GM19328 (cell line): ENCODE measurements at regions not wholly inside any gene's neighbourhood (a gene's known extent, or its start where the extent isn't known, plus 50 kb on each side); places are given as distances from the start of the nearest gene placed in this dataset.

ENCODE experiments used
- ATAC-seq: cut with Tn5 transposase; IDR thresholded peaks from one replicate; pipeline ENCODE4 v1.9.1; 2021; ENCODE audit warnings: mild to moderate bottlenecking, moderate library complexity; ENCODE audit not compliant: unreplicated experiment

GRCh38 chr15:85976102-85976501 lies 103.6 kb upstream of the AGBL1 start:
- ATAC-seq: no peak

GRCh38 chr15:85976986-85977385 lies 102.7 kb upstream of the AGBL1 start:
- ATAC-seq: no peak

GRCh38 chr15:85977586-85977985 lies 102.1 kb upstream of the AGBL1 start:
- no peak for ATAC-seq

GRCh38 chr15:85979929-85980328 lies 99.7 kb upstream of the AGBL1 start:
- no peak for ATAC-seq

GRCh38 chr15:85980946-85981345 lies 98.7 kb upstream of the AGBL1 start:
- ATAC-seq: no peak

GRCh38 chr15:85984241-85984640 lies 95.4 kb upstream of the AGBL1 start:
- no peak for ATAC-seq

- ATAC-seq: no peak
These were observed 93.6 kb upstream of the AGBL1 start for GRCh38 chr15:85986116-85986515.

- no peak for ATAC-seq
These were observed 92.9 kb upstream of the AGBL1 start for GRCh38 chr15:85986741-85987140.

GRCh38 chr15:85988741-85989140 lies 90.9 kb upstream of the AGBL1 start:
- no peak for ATAC-seq

GRCh38 chr15:85992224-85992623 lies 87.4 kb upstream of the AGBL1 start:
- no peak for ATAC-seq

- ATAC-seq: no peak
These were observed 86.6 kb upstream of the AGBL1 start for GRCh38 chr15:85993116-85993515.

GRCh38 chr15:85997618-85998017 lies 82.1 kb upstream of the AGBL1 start:
- no peak for ATAC-seq

GRCh38 chr15:85999658-86000057 lies 80.0 kb upstream of the AGBL1 start:
- no peak for ATAC-seq

GRCh38 chr15:86001200-86001599 lies 78.5 kb upstream of the AGBL1 start:
- no peak for ATAC-seq

- ATAC-seq: no peak
These were observed 77.2 kb upstream of the AGBL1 start for GRCh38 chr15:86002444-86002843.

- no peak for ATAC-seq
These were observed 75.6 kb upstream of the AGBL1 start for GRCh38 chr15:86004061-86004460.

GRCh38 chr15:86006546-86006945 lies 73.1 kb upstream of the AGBL1 start:
- ATAC-seq: no peak

- ATAC-seq: no peak
These were observed 69.9 kb upstream of the AGBL1 start for GRCh38 chr15:86009727-86010126.

GRCh38 chr15:86010398-86010797 lies 69.3 kb upstream of the AGBL1 start:
- no peak for ATAC-seq

GRCh38 chr15:86010891-86011290 lies 68.8 kb upstream of the AGBL1 start:
- ATAC-seq: no peak

- ATAC-seq: no peak
These were observed 65.7 kb upstream of the AGBL1 start for GRCh38 chr15:86014016-86014415.

GRCh38 chr15:86016750-86017149 lies 62.9 kb upstream of the AGBL1 start:
- ATAC-seq: no peak

GRCh38 chr15:86018679-86019078 lies 61.0 kb upstream of the AGBL1 start:
- ATAC-seq: no peak
